Activated T-cell treated with anti-CD3 and anti-CD28 coated beads, Interleukin-2, amount 50 U/mL, for 72 hours (primary cell): ENCODE measurements at regions not wholly inside any gene's neighbourhood (a gene's known extent, or its start where the extent isn't known, plus 50 kb on each side); places are given as distances from the start of the nearest gene placed in this dataset.
"Not testable (repeated sequence)": the region's sequence is repeated elsewhere in the genome, so short reads cannot be mapped to it uniquely, and the experiment has no call there.

Experiments used
- ATAC-seq, 2 donors: fragments of 150-1000 bp; cut with Tn5 transposase; replicated peaks in 1 of 2; 2 replicates each; pipeline ENCODE4 v1.10.0; 2021; ENCODE audit warnings: moderate library complexity in 2 of 2, mild to moderate bottlenecking in 1 of 2
- DNase-seq, 2 donors: peaks; one replicate each; pipeline ENCODE4 v3.0.0; 2021 to 2022; ENCODE audit warnings: mixed read lengths in 1 of 2
- H3K27ac Mint-ChIP-seq: one replicate; pipeline ENCODE4 v1.8.0; 2022; ENCODE audit warnings: mild to moderate bottlenecking, moderate library complexity, mixed read lengths
- H3K27me3 Mint-ChIP-seq: one replicate; pipeline ENCODE4 v1.8.0; 2022; ENCODE audit warnings: low read depth, mixed read lengths
- H3K36me3 Mint-ChIP-seq, 2 donors: one replicate each; pipeline ENCODE4 v1.8.0; 2022; ENCODE audit warnings: mixed read lengths in 2 of 2, mild to moderate bottlenecking in 1 of 2; ENCODE audit not compliant: insufficient read depth in 2 of 2
- H3K4me1 Mint-ChIP-seq: one replicate; pipeline ENCODE4 v1.8.0; 2022; ENCODE audit warnings: low read depth, mixed read lengths
- H3K4me3 Mint-ChIP-seq, 2 donors: one replicate each; pipeline ENCODE4 v1.8.0; 2022; ENCODE audit warnings: mild to moderate bottlenecking in 2 of 2, mixed read lengths in 2 of 2, moderate library complexity in 2 of 2
- H3K9me3 Mint-ChIP-seq, 2 donors: one replicate each; pipeline ENCODE4 v1.8.0; 2022; ENCODE audit warnings: mixed read lengths in 2 of 2

- Mint-ChIP-seq H3K4me1 (no peaks in the 10 kb centered on the region), H3K9me3 (peaks cover 3 to 4% of the 10 kb centered on the region in 2 donors), H3K27me3 (no peaks in the 10 kb centered on the region), H3K27ac (no peak overlapping the region), H3K4me3 (no peak overlapping the region), H3K36me3 (no peaks in the 10 kb centered on the region)
- ATAC-seq (no peak), DNase-seq (no peak)
These were observed 2304.0 kb downstream of the ARAP2 start for GRCh38 chr4:33940281-33940680.

- Mint-ChIP-seq H3K27me3 (no peaks in the 10 kb centered on the region), H3K4me1 (no peaks in the 10 kb centered on the region), H3K9me3 (peaks cover 3 to 4% of the 10 kb centered on the region in 2 donors), H3K27ac (no peak overlapping the region), H3K4me3 (no peak overlapping the region), H3K36me3 (no peaks in the 10 kb centered on the region)
- no peak for DNase-seq
- ATAC-seq, result no peak
These were observed 2302.5 kb downstream of the ARAP2 start for GRCh38 chr4:33941854-33942253.

GRCh38 chr4:33948921-33949320 is 2295.4 kb downstream of the ARAP2 start:
- Mint-ChIP-seq H3K27ac (no peak overlapping the region), H3K9me3 (peaks cover 0 to 8% of the 10 kb centered on the region in 2 donors), H3K4me1 (no peaks in the 10 kb centered on the region), H3K27me3 (no peaks in the 10 kb centered on the region), H3K36me3 (no peaks in the 10 kb centered on the region), H3K4me3 (no peak overlapping the region)
- ATAC-seq, result no peak
- no peak for DNase-seq

GRCh38 chr4:33953848-33954247 is 2290.5 kb downstream of the ARAP2 start:
- not testable (repeated sequence) for H3K4me3 Mint-ChIP-seq, H3K27me3 Mint-ChIP-seq, H3K27ac Mint-ChIP-seq, H3K36me3 Mint-ChIP-seq, DNase-seq, ATAC-seq, H3K9me3 Mint-ChIP-seq, H3K4me1 Mint-ChIP-seq

- no peaks in the 10 kb centered on the region for H3K27me3 Mint-ChIP-seq
- H3K9me3 Mint-ChIP-seq, result peaks cover 10 to 13% of the 10 kb centered on the region in 2 donors
These were observed 2289.6 kb downstream of the ARAP2 start for GRCh38 chr4:33954759-33955158.

DNA sequence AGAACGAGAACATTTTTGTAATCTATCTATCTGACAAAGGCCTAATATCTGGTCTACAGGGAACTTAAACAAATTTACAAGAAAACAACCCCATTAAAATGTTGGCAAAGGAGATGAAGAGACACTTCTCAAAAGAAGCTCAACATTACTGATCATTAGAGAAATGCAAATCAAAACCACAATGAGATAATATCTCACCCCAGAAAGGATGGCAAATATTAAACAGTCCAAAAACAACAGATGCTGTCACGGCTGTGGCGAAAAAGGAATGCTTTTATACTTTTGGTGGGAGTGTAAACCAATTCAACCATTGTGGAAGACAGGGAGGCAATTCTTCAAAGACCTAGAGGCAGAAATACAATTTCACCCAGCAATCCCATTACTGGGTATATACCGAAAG is 2284.8 kb downstream of the ARAP2 start:
- Mint-ChIP-seq H3K36me3 (peaks cover 2 to 3% of the 10 kb centered on the region in 2 donors), H3K27me3 (no peaks in the 10 kb centered on the region), H3K4me3 (no peak overlapping the region), H3K4me1 (no peaks in the 10 kb centered on the region), H3K9me3 (peaks cover 10 to 12% of the 10 kb centered on the region in 2 donors), H3K27ac (no peak overlapping the region)
- no peak for ATAC-seq
- no peak for DNase-seq

More at GRCh38 chr4:33954759-33955158, 2289.6 kb downstream of the ARAP2 start:
- Mint-ChIP-seq H3K4me1 (no peaks in the 10 kb centered on the region), H3K27ac (no peak overlapping the region), H3K4me3 (no peak overlapping the region), H3K36me3 (peaks cover 2 to 3% of the 10 kb centered on the region in 2 donors)
- ATAC-seq (no peak), DNase-seq (no peak)

DNA sequence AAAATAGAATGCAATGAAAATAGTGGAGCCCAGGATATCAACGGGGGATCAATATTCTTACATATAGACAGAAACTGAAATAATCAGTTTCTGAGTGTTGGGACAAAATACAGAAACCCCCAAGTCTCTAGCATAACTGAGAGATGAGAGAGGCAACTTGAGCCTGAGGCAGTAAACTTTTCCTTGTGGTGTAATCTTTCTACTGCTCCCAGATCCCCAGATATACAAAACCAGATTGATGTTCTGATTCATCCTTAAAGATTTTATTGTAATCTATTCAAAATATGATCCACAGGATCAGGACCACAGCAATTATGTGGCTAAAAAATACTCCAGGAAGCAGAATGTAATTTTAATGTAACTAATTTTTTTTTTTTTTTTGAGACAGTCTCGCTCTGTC is 2282.6 kb downstream of the ARAP2 start:
- Mint-ChIP-seq H3K4me1 (no peaks in the 10 kb centered on the region), H3K36me3 (peaks cover 2 to 3% of the 10 kb centered on the region in 2 donors), H3K27ac (no peak overlapping the region), H3K4me3 (no peak overlapping the region), H3K9me3 (peaks cover 10 to 12% of the 10 kb centered on the region in 2 donors), H3K27me3 (no peaks in the 10 kb centered on the region)
- ATAC-seq (no peak), DNase-seq (no peak)

DNA sequence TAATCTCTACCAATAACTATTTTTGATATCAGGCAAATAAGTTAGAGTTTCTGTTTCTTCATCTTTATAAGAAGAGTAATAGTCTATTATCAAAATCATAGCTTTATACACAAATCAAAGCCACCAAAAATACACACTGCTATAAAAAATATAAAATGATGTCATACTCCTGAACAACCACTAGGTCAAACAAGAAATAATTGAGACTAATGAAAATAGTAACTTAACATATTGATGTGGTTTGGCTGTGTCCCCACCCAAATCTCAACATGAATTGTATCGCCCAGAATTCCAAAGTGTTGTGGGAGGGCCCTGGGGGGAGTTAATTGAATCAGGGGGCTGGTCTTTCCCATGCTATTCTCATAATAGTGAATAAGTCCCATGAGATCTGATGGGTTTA is 2277.5 kb downstream of the ARAP2 start:
- ATAC-seq, result no peak
- no peaks in the 10 kb centered on the region for H3K4me1 Mint-ChIP-seq

GRCh38 chr4:33974270-33974669 is 2270.0 kb downstream of the ARAP2 start:
- DNase-seq, result no peak
- H3K27me3 Mint-ChIP-seq, result no peaks in the 10 kb centered on the region
- H3K9me3 Mint-ChIP-seq, result peaks cover 3 to 9% of the 10 kb centered on the region in 2 donors
- no peak overlapping the region for H3K27ac Mint-ChIP-seq
- H3K36me3 Mint-ChIP-seq, result peaks cover 0 to 2% of the 10 kb centered on the region in 2 donors
- H3K4me3 Mint-ChIP-seq, result no peak overlapping the region
- no peak for ATAC-seq
- H3K4me1 Mint-ChIP-seq, result no peaks in the 10 kb centered on the region

More for the DNA sequence above, 2277.5 kb downstream of the ARAP2 start:
- Mint-ChIP-seq H3K36me3 (no peaks in the 10 kb centered on the region), H3K27ac (no peak overlapping the region), H3K9me3 (peaks cover 2 to 6% of the 10 kb centered on the region in 2 donors), H3K4me3 (no peak overlapping the region), H3K27me3 (no peaks in the 10 kb centered on the region)
- DNase-seq, result no peak

- Mint-ChIP-seq H3K4me3 (no peak overlapping the region), H3K36me3 (peaks cover 0 to 2% of the 10 kb centered on the region in 2 donors), H3K27me3 (no peaks in the 10 kb centered on the region), H3K9me3 (peaks cover 3 to 9% of the 10 kb centered on the region in 2 donors), H3K4me1 (no peaks in the 10 kb centered on the region), H3K27ac (no peak overlapping the region)
- DNase-seq (no peak), ATAC-seq (no peak)
These were observed 2268.3 kb downstream of the ARAP2 start for GRCh38 chr4:33975995-33976394.

GRCh38 chr4:33979781-33980180 is 2264.5 kb downstream of the ARAP2 start:
- not testable (repeated sequence) for H3K36me3 Mint-ChIP-seq, H3K4me1 Mint-ChIP-seq, H3K27ac Mint-ChIP-seq, ATAC-seq, H3K9me3 Mint-ChIP-seq, DNase-seq, H3K27me3 Mint-ChIP-seq, H3K4me3 Mint-ChIP-seq

GRCh38 chr4:33980361-33980760 is 2264.0 kb downstream of the ARAP2 start:
- ATAC-seq, result no peak
- Mint-ChIP-seq H3K4me3 (no peak overlapping the region), H3K27me3 (no peaks in the 10 kb centered on the region), H3K4me1 (no peaks in the 10 kb centered on the region), H3K36me3 (no peaks in the 10 kb centered on the region), H3K27ac (no peak overlapping the region), H3K9me3 (peaks cover 1 to 2% of the 10 kb centered on the region in 2 donors)
- DNase-seq, result no peak

- H3K27me3 Mint-ChIP-seq, result no peaks in the 10 kb centered on the region
- ATAC-seq, result no peak
- no peaks in the 10 kb centered on the region for H3K36me3 Mint-ChIP-seq
- no peak for DNase-seq
- no peak overlapping the region for H3K4me3 Mint-ChIP-seq
- peaks cover 0 to 4% of the 10 kb centered on the region in 2 donors for H3K9me3 Mint-ChIP-seq
- H3K4me1 Mint-ChIP-seq, result no peaks in the 10 kb centered on the region
- no peak overlapping the region for H3K27ac Mint-ChIP-seq
These were observed 2254.4 kb downstream of the ARAP2 start for GRCh38 chr4:33989820-33990443.

DNA sequence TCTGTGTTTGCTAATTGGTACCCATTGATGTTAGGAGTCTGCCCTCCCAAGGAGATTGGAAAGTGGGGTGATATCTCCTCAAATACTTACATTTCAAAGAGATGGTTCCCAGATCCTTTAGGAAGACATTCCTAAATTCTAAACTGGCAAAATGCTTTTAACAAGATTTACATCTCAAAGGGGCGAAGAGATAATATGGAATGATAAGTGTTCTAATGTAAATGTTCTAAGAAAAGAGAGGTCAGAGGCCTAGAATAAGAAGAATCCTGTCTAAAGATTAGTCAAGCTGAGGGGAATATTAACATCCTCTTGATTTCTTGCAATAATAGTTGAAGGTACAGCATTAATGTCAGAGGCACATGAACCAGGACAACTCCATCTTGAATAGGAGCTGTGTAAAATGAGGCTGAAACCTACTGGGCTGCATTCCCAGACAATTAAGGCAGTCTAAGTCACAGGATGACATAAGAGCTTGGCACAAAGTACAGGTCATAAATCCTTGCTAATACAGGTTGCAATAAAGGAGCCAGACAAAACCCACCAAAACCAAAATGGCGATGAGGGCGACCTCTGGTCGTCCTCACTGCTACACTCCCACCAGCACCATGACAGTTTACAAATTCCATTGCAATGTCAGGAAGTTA is 2248.1 kb downstream of the ARAP2 start:
- H3K9me3 Mint-ChIP-seq, result peaks cover 2 to 4% of the 10 kb centered on the region in 2 donors
- H3K27ac Mint-ChIP-seq, result no peak overlapping the region
- DNase-seq, result no peak
- ATAC-seq, result no peak
- no peak overlapping the region for H3K4me3 Mint-ChIP-seq
- H3K27me3 Mint-ChIP-seq, result no peaks in the 10 kb centered on the region
- no peaks in the 10 kb centered on the region for H3K36me3 Mint-ChIP-seq
- H3K4me1 Mint-ChIP-seq, result no peaks in the 10 kb centered on the region
